ENCODE measurements at regions not wholly inside any gene's neighbourhood (a gene's known extent, or its start where the extent isn't known, plus 50 kb on each side); places are given as distances from the start of the nearest gene placed in this dataset.

DNA sequence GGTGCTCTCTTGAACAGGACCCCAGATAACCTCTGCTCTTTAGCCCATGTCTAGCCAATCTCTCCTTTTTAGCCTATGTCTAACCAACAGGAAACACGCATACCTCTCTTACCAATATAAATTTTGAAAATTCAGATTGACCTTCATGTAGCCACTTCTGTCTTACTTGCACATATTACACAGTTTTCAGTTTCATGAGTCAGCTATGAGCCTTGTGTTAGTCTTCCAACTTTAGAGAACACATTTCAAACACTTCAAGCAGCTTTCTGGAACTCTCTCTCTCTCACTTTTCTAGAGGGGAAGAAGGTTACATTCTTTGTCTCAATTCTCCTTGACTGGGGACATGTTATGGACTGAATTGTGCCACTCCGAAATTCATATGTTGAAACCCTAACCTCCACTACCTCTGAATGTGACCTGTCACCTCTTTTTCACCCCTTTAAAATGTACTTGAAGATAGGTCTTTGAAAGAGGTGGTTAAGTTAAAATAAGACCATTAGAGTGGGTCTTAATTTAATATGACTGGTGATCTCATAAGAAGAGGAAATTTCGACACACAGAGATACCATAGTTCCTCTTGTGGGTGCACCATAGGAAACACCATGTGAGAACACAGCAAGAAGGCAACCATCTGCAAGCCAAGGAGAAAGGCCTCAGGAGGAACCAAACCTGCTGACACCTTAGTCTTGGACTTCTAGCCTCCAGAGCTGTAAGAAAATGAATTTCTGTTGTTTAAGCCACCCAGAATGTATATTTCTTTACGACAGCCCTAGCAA, 480.3 kb upstream of the ALCAM start:
- Histone ChIP-seq H3K27me3 (ENCODE audit: control insufficient read depth in 1 of 2, insufficient read depth in 2 of 2, low read length in 2 of 2) (no peaks in the 10 kb centered on the region), H3K9me3 (ENCODE audit: control insufficient read depth in 1 of 2, low read length in 2 of 2) (no peaks in the 10 kb centered on the region), H3K36me3 (ENCODE audit: control insufficient read depth in 1 of 2, insufficient read depth in 2 of 2, low read length in 2 of 2) (no peaks in the 10 kb centered on the region), H3K27ac (ENCODE audit: low read depth, low read length) (no peak overlapping the region), H3K4me1 (ENCODE audit: control insufficient read depth in 1 of 2, insufficient read depth in 2 of 2, low read length in 2 of 2) (no peaks in the 10 kb centered on the region), H3K9ac (ENCODE audit: low read depth in 1 of 2, low read length in 2 of 2) (no peak overlapping the region), H3K4me3 (ENCODE audit: low read depth in 1 of 2, low read length in 2 of 2) (no peak overlapping the region)

GRCh38 chr3:104887069-104887468, 479.6 kb upstream of the ALCAM start:
- H3K27ac ChIP-seq (ENCODE audit: low read depth, low read length): no peak overlapping the region
- H3K9ac ChIP-seq (ENCODE audit: low read depth in 1 of 2, low read length in 2 of 2): no peak overlapping the region
- H3K4me1 ChIP-seq (ENCODE audit: control insufficient read depth in 1 of 2, insufficient read depth in 2 of 2, low read length in 2 of 2): no peaks in the 10 kb centered on the region

GRCh38 chr3:104887619-104888018, 479.1 kb upstream of the ALCAM start:
- Histone ChIP-seq H3K9ac (ENCODE audit: low read depth in 1 of 2, low read length in 2 of 2) (no peak overlapping the region), H3K27ac (ENCODE audit: low read depth, low read length) (no peak overlapping the region), H3K4me1 (ENCODE audit: control insufficient read depth in 1 of 2, insufficient read depth in 2 of 2, low read length in 2 of 2) (no peaks in the 10 kb centered on the region), H3K4me3 (ENCODE audit: low read depth in 1 of 2, low read length in 2 of 2) (no peak overlapping the region), H3K27me3 (ENCODE audit: control insufficient read depth in 1 of 2, insufficient read depth in 2 of 2, low read length in 2 of 2) (no peaks in the 10 kb centered on the region), H3K36me3 (ENCODE audit: control insufficient read depth in 1 of 2, insufficient read depth in 2 of 2, low read length in 2 of 2) (no peaks in the 10 kb centered on the region), H3K9me3 (ENCODE audit: control insufficient read depth in 1 of 2, low read length in 2 of 2) (no peaks in the 10 kb centered on the region)

More at GRCh38 chr3:104887069-104887468, 479.6 kb upstream of the ALCAM start:
- Histone ChIP-seq H3K27me3 (ENCODE audit: control insufficient read depth in 1 of 2, insufficient read depth in 2 of 2, low read length in 2 of 2) (no peaks in the 10 kb centered on the region), H3K4me3 (ENCODE audit: low read depth in 1 of 2, low read length in 2 of 2) (no peak overlapping the region), H3K9me3 (ENCODE audit: control insufficient read depth in 1 of 2, low read length in 2 of 2) (no peaks in the 10 kb centered on the region), H3K36me3 (ENCODE audit: control insufficient read depth in 1 of 2, insufficient read depth in 2 of 2, low read length in 2 of 2) (no peaks in the 10 kb centered on the region)

DNA sequence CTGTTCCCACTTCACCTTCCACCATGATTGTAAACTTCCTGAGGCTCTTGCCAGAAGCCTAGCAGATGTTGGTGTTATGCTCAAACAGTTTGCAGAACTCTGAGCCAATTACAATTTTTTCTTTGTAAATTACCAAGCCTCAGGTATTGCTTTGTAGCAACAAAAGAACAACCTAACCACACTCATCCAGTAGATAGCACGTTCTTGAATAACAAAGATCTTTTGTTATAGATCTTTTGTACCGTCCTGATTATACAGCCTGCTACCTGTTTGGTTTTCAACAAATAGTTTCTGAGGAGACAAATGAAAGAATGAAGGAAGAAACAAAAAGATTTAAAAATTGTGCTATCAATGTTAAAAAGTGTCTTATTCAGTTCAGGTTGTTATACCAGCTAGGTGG, 474.7 kb upstream of the ALCAM start:
- Histone ChIP-seq H3K27me3 (ENCODE audit: control insufficient read depth in 1 of 2, insufficient read depth in 2 of 2, low read length in 2 of 2) (no peaks in the 10 kb centered on the region), H3K9ac (ENCODE audit: low read depth in 1 of 2, low read length in 2 of 2) (no peak overlapping the region), H3K4me1 (ENCODE audit: control insufficient read depth in 1 of 2, insufficient read depth in 2 of 2, low read length in 2 of 2) (no peaks in the 10 kb centered on the region), H3K4me3 (ENCODE audit: low read depth in 1 of 2, low read length in 2 of 2) (no peak overlapping the region), H3K27ac (ENCODE audit: low read depth, low read length) (no peak overlapping the region), H3K9me3 (ENCODE audit: control insufficient read depth in 1 of 2, low read length in 2 of 2) (no peaks in the 10 kb centered on the region), H3K36me3 (ENCODE audit: control insufficient read depth in 1 of 2, insufficient read depth in 2 of 2, low read length in 2 of 2) (no peaks in the 10 kb centered on the region)

- no peaks in the 10 kb centered on the region for H3K4me1 ChIP-seq (ENCODE audit: control insufficient read depth in 1 of 2, insufficient read depth in 2 of 2, low read length in 2 of 2)
- no peak overlapping the region for H3K4me3 ChIP-seq (ENCODE audit: low read depth in 1 of 2, low read length in 2 of 2)
- no peaks in the 10 kb centered on the region for H3K27me3 ChIP-seq (ENCODE audit: control insufficient read depth in 1 of 2, insufficient read depth in 2 of 2, low read length in 2 of 2)
- H3K9me3 ChIP-seq (ENCODE audit: control insufficient read depth in 1 of 2, low read length in 2 of 2): no peaks in the 10 kb centered on the region
- H3K9ac ChIP-seq (ENCODE audit: low read depth in 1 of 2, low read length in 2 of 2): no peak overlapping the region
- H3K27ac ChIP-seq (ENCODE audit: low read depth, low read length): no peak overlapping the region
- no peaks in the 10 kb centered on the region for H3K36me3 ChIP-seq (ENCODE audit: control insufficient read depth in 1 of 2, insufficient read depth in 2 of 2, low read length in 2 of 2)
These were observed 470.1 kb upstream of the ALCAM start for GRCh38 chr3:104896624-104897023.

DNA sequence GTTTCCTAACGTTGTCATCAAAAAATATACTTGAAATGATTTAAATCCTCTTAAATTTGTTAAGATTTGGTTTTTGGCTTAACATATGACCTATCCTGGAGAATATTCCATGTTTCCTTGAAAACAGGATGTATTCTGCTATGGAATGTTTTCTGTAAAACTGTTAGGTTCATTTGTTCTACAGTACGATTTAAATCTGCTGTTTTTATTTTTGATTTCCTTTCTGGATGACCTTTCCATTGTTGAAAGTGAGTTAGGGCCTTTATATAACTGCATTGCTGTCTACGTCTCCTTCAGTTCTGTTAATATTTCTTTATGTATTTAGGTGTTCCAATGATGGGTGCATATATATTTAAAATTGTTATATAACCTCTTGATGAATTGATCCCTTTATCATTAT, 465.3 kb upstream of the ALCAM start:
- no peaks in the 10 kb centered on the region for H3K36me3 ChIP-seq (ENCODE audit: control insufficient read depth in 1 of 2, insufficient read depth in 2 of 2, low read length in 2 of 2)
- no peak overlapping the region for H3K27ac ChIP-seq (ENCODE audit: low read depth, low read length)
- no peaks in the 10 kb centered on the region for H3K27me3 ChIP-seq (ENCODE audit: control insufficient read depth in 1 of 2, insufficient read depth in 2 of 2, low read length in 2 of 2)
- no peak overlapping the region for H3K4me3 ChIP-seq (ENCODE audit: low read depth in 1 of 2, low read length in 2 of 2)
- no peaks in the 10 kb centered on the region for H3K4me1 ChIP-seq (ENCODE audit: control insufficient read depth in 1 of 2, insufficient read depth in 2 of 2, low read length in 2 of 2)
- H3K9me3 ChIP-seq (ENCODE audit: control insufficient read depth in 1 of 2, low read length in 2 of 2): peaks cover 5 to 8% of the 10 kb centered on the region in 2 donors
- H3K9ac ChIP-seq (ENCODE audit: low read depth in 1 of 2, low read length in 2 of 2): no peak overlapping the region

GRCh38 chr3:104903064-104903463, 463.6 kb upstream of the ALCAM start:
- H3K27me3 ChIP-seq (ENCODE audit: control insufficient read depth in 1 of 2, insufficient read depth in 2 of 2, low read length in 2 of 2): no peaks in the 10 kb centered on the region
- peaks cover 5 to 8% of the 10 kb centered on the region in 2 donors for H3K9me3 ChIP-seq (ENCODE audit: control insufficient read depth in 1 of 2, low read length in 2 of 2)
- H3K27ac ChIP-seq (ENCODE audit: low read depth, low read length): no peak overlapping the region
- no peaks in the 10 kb centered on the region for H3K36me3 ChIP-seq (ENCODE audit: control insufficient read depth in 1 of 2, insufficient read depth in 2 of 2, low read length in 2 of 2)
- H3K4me1 ChIP-seq (ENCODE audit: control insufficient read depth in 1 of 2, insufficient read depth in 2 of 2, low read length in 2 of 2): no peaks in the 10 kb centered on the region
- H3K9ac ChIP-seq (ENCODE audit: low read depth in 1 of 2, low read length in 2 of 2): no peak overlapping the region
- no peak overlapping the region for H3K4me3 ChIP-seq (ENCODE audit: low read depth in 1 of 2, low read length in 2 of 2)

DNA sequence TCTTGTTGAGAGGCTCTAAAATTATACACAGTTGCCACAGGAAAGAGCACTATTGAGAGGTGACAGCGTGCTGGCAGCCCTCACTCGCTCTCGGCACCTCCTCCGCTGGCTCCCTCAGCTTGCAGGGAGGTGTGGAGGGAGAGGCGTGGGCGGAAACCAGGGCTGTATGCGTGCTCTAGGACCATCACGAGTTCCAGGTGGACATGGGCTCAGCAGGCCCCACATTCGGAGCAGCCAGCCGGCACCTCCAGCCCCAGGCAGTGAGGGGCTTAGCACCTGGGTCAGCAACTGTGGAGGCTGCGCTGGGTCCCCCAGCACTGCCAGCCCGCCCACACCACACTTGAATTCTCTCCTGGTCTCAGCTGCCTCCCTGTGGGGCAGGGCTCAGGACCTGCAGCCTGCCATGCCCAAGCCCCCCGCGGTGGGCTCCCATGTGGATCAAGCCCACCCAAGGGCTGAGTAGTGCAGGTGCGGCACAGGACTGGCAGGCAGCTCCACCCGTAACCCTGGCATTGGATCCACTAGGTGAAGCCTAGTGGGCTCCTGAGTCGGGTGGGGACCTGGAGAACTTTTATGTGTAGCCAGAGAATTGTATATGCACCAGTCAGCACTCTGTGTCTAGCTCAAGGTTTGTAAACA, 460.6 kb upstream of the ALCAM start:
- Histone ChIP-seq H3K4me1 (ENCODE audit: control insufficient read depth in 1 of 2, insufficient read depth in 2 of 2, low read length in 2 of 2) (no peaks in the 10 kb centered on the region), H3K9me3 (ENCODE audit: control insufficient read depth in 1 of 2, low read length in 2 of 2) (peaks cover 5 to 8% of the 10 kb centered on the region in 2 donors), H3K4me3 (ENCODE audit: low read depth in 1 of 2, low read length in 2 of 2) (no peak overlapping the region), H3K27ac (ENCODE audit: low read depth, low read length) (no peak overlapping the region), H3K9ac (ENCODE audit: low read depth in 1 of 2, low read length in 2 of 2) (no peak overlapping the region), H3K27me3 (ENCODE audit: control insufficient read depth in 1 of 2, insufficient read depth in 2 of 2, low read length in 2 of 2) (no peaks in the 10 kb centered on the region), H3K36me3 (ENCODE audit: control insufficient read depth in 1 of 2, insufficient read depth in 2 of 2, low read length in 2 of 2) (no peaks in the 10 kb centered on the region)

DNA sequence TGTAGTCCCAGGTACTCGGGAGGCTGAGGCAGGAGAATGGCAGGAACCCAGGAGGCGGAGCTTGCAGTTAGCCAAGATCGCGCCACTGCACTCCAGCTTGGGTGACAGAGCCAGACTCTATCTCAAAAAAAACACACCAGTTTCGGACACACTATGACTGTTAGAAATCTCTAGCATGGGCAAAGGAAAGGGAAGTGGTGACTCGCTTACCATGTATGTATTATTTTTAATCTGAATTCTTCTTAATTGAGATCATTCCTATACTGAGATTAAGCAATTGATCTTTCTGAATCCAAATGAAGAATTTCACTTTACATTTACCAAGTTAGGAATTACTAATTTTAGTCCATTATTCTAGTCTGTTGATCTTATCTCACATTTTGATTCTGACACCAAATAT, 459.2 kb upstream of the ALCAM start:
- Histone ChIP-seq H3K36me3 (ENCODE audit: control insufficient read depth in 1 of 2, insufficient read depth in 2 of 2, low read length in 2 of 2) (no peaks in the 10 kb centered on the region), H3K9me3 (ENCODE audit: control insufficient read depth in 1 of 2, low read length in 2 of 2) (peaks cover 5 to 8% of the 10 kb centered on the region in 2 donors), H3K27me3 (ENCODE audit: control insufficient read depth in 1 of 2, insufficient read depth in 2 of 2, low read length in 2 of 2) (no peaks in the 10 kb centered on the region), H3K27ac (ENCODE audit: low read depth, low read length) (no peak overlapping the region), H3K4me1 (ENCODE audit: control insufficient read depth in 1 of 2, insufficient read depth in 2 of 2, low read length in 2 of 2) (no peaks in the 10 kb centered on the region), H3K9ac (ENCODE audit: low read depth in 1 of 2, low read length in 2 of 2) (no peak overlapping the region), H3K4me3 (ENCODE audit: low read depth in 1 of 2, low read length in 2 of 2) (no peak overlapping the region)

GRCh38 chr3:104908761-104909160, 457.9 kb upstream of the ALCAM start:
- H3K27me3 ChIP-seq (ENCODE audit: control insufficient read depth in 1 of 2, insufficient read depth in 2 of 2, low read length in 2 of 2): no peaks in the 10 kb centered on the region
- no peaks in the 10 kb centered on the region for H3K36me3 ChIP-seq (ENCODE audit: control insufficient read depth in 1 of 2, insufficient read depth in 2 of 2, low read length in 2 of 2)
- peaks cover 4 to 5% of the 10 kb centered on the region in 2 donors for H3K9me3 ChIP-seq (ENCODE audit: control insufficient read depth in 1 of 2, low read length in 2 of 2)
- no peaks in the 10 kb centered on the region for H3K4me1 ChIP-seq (ENCODE audit: control insufficient read depth in 1 of 2, insufficient read depth in 2 of 2, low read length in 2 of 2)
- no peak overlapping the region for H3K4me3 ChIP-seq (ENCODE audit: low read depth in 1 of 2, low read length in 2 of 2)
- no peak overlapping the region for H3K27ac ChIP-seq (ENCODE audit: low read depth, low read length)
- H3K9ac ChIP-seq (ENCODE audit: low read depth in 1 of 2, low read length in 2 of 2): no peak overlapping the region
